HEK293T (cell line): ENCODE measurements at regions not wholly inside any gene's neighbourhood (a gene's known extent, or its start where the extent isn't known, plus 50 kb on each side); places are given as distances from the start of the nearest gene placed in this dataset.

Experiments
- CTCF ChIA-PET: fragments of 350-600 bp; formaldehyde crosslinking; extraction: SDS; loops from one replicate; lab custom pipeline; 2021; ENCODE audit warnings: antibody characterized with exemption, inconsistent platforms; lab: Yijun Ruan, JAX
- POLR2A ChIA-PET: fragments of 350-600 bp; formaldehyde crosslinking; extraction: SDS; loops from one replicate; lab custom pipeline; 2020; ENCODE audit warnings: antibody characterized with exemption, inconsistent platforms; lab: Yijun Ruan, JAX
- DNase-seq: peaks from one replicate; pipeline ENCODE4 v3.0.0; 2012; ENCODE audit warnings: mixed read lengths; ENCODE audit errors: extremely low spot score
- ARNT ChIP-seq: fragments of 450-650 bp; IDR thresholded peaks from 2 replicates; pipeline ENCODE4 v1.6.1; 2017; ENCODE audit warnings: mild to moderate bottlenecking
- BHLHE40 ChIP-seq: fragments of 450-650 bp; IDR thresholded peaks from 2 replicates; pipeline ENCODE4 v1.6.1; 2016; ENCODE audit warnings: mild to moderate bottlenecking, moderate library complexity, borderline replicate concordance
- CTBP1 ChIP-seq: fragments of 450-650 bp; IDR thresholded peaks from 2 replicates; pipeline ENCODE4 v1.6.1; 2016; ENCODE audit warnings: borderline replicate concordance
- ELF4 ChIP-seq: fragments of 450-650 bp; IDR thresholded peaks from 2 replicates; pipeline ENCODE4 v1.6.1; 2017; ENCODE audit warnings: antibody characterized with exemption
- FOXA1 ChIP-seq: fragments of 450-650 bp; IDR thresholded peaks from 2 replicates; pipeline ENCODE4 v1.6.1; 2016; ENCODE audit warnings: mild to moderate bottlenecking
- FOXK2 ChIP-seq: fragments of 450-650 bp; IDR thresholded peaks from 2 replicates; pipeline ENCODE4 v1.6.1; 2016; ENCODE audit warnings: mild to moderate bottlenecking
- FOXM1 ChIP-seq: fragments of 450-650 bp; IDR thresholded peaks from 2 replicates; pipeline ENCODE4 v1.6.1; 2017; ENCODE audit warnings: mild to moderate bottlenecking, borderline replicate concordance
- HDGF ChIP-seq: fragments of 450-650 bp; IDR thresholded peaks from 2 replicates; pipeline ENCODE4 v1.6.1; 2017; ENCODE audit warnings: antibody characterized with exemption, borderline replicate concordance
- L3MBTL2 ChIP-seq: fragments of 450-650 bp; conservative IDR thresholded peaks from 2 replicates; pipeline ENCODE4 v1.6.1; 2016; ENCODE audit warnings: mild to moderate bottlenecking
- LEF1 ChIP-seq: fragments of 450-650 bp; IDR thresholded peaks from 2 replicates; pipeline ENCODE4 v1.6.1; 2017; ENCODE audit warnings: mild to moderate bottlenecking, borderline replicate concordance
- NFRKB ChIP-seq: fragments of 450-650 bp; IDR thresholded peaks from 2 replicates; pipeline ENCODE4 v1.6.1; 2016; ENCODE audit warnings: mild to moderate bottlenecking, moderate library complexity
- SP1 ChIP-seq: fragments of 450-650 bp; IDR thresholded peaks from 2 replicates; pipeline ENCODE4 v1.6.1; 2017
- SUZ12 ChIP-seq: fragments of 450-650 bp; IDR thresholded peaks from 2 replicates; pipeline ENCODE4 v1.6.1; 2016; ENCODE audit warnings: mild to moderate bottlenecking
- TARDBP ChIP-seq: fragments of 450-650 bp; IDR thresholded peaks from 2 replicates; pipeline ENCODE4 v1.6.1; 2016
- ZNF384 ChIP-seq: fragments of 450-650 bp; IDR thresholded peaks from 2 replicates; pipeline ENCODE4 v1.6.1; 2016
- TF ChIP-seq, protein P1 (sequence below): fragments of 450-650 bp; IDR thresholded peaks from 2 replicates; pipeline ENCODE4 v1.6.1; 2016

DNA sequence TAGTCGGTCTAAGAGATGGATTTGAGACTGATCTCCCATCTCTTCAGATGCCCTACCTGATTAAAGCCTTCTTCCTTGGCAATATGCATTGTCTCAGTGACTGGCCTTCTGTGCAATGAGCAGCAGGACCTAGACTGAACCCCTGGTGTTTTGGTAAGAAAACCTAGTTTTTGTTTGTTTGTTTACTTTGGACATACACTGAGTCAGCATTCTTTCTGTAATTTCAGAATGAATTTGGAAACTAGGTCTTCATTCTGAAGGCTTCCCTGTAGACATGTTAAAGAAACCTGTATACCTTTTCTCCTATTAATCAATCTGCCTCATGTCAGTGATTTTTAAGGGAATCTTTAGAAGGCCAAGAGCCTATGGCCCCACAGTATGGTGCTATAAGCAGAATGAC is 597.5 kb upstream of the HTR2C start:
- no peak for DNase-seq
- TF ChIP-seq SP1 (no peak), SUZ12 (no peak), ELF4 (no peak), FOXK2 (no peak), ARNT (no peak), FOXM1 (no peak)
- TF ChIP-seq, protein P1, sequence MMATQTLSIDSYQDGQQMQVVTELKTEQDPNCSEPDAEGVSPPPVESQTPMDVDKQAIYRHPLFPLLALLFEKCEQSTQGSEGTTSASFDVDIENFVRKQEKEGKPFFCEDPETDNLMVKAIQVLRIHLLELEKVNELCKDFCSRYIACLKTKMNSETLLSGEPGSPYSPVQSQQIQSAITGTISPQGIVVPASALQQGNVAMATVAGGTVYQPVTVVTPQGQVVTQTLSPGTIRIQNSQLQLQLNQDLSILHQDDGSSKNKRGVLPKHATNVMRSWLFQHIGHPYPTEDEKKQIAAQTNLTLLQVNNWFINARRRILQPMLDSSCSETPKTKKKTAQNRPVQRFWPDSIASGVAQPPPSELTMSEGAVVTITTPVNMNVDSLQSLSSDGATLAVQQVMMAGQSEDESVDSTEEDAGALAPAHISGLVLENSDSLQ: no peak
- CTCF ChIA-PET: no interaction called here
- POLR2A ChIA-PET: no interaction called here

DNA sequence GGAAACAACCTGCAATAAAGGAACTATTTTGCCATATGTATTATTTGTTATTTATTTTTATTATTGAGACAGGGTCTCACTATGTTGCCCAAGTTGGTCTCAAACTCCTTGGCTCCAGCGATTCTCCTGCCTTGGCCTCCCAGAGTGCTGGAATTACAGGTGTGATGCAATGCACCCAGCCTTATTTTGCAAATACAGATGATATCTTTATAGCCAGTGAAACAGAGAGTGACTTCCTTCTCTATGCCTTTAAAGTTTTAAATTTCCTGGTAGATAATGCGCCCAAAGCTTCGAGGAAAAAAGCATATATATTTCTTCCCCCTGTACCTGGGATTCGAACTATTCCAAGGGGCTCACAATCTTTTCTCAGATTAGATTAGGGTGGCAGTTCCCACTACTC is 601.1 kb upstream of the HTR2C start:
- TF ChIP-seq HDGF: no peak
- no peak for TF ChIP-seq BHLHE40
- no peak for TF ChIP-seq FOXM1
- no peak for TF ChIP-seq NFRKB
- TF ChIP-seq SP1: no peak
- TF ChIP-seq ZNF384: no peak
- no peak for TF ChIP-seq TARDBP
- no peak for TF ChIP-seq L3MBTL2
- POLR2A ChIA-PET: no interaction called here
- DNase-seq: no peak
- CTCF ChIA-PET: no interaction called here

DNA sequence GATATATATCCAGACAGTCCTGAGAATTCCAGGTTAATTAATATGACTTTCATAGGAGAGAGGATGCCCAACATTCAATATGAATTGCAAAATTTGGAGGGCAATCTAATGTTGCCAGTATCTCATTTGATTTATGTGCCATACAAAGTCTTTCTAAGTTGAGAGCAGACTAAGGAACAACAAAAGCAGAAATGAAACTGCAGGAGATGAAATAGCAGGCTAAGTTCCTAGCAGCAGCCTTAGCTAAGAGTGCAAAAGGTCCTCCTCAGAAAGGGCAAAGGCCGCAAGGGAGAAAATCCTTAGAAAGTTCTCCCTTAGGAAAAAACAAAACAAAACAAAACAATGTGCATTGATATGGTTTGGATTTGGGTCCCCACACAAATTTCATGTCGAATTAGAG is 602.9 kb upstream of the HTR2C start:
- POLR2A ChIA-PET: no interaction called here
- TF ChIP-seq FOXA1: no peak
- TF ChIP-seq ZNF384: no peak
- no peak for TF ChIP-seq ELF4
- no peak for TF ChIP-seq CTBP1
- TF ChIP-seq FOXK2: no peak
- TF ChIP-seq NFRKB: no peak
- TF ChIP-seq SP1: no peak
- no peak for TF ChIP-seq SUZ12
- CTCF ChIA-PET: no interaction called here
- no peak for DNase-seq

DNA sequence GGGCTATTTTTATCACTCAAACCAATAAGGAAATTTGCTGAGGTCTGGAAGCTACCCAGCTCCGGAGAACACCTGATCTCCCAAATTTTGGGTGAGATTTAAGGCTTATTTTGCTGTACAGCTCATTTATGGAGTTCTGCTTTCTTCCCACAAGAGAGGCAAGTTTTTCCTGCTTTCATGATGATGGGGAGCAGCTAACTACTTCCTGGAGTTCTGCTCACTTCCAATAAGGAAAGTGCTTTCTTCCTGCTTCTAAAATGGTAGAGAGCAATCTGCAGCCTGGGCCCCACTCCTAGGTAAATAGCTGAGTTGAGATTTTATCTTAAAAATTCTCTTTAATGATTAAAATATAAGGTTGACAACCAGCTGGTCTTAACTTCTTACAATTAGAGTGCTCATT is 606.0 kb upstream of the HTR2C start:
- TF ChIP-seq SUZ12 (no peak), CTBP1 (no peak), NFRKB (no peak), FOXK2 (no peak), FOXA1 (no peak), ELF4 (no peak), ARNT (no peak), ZNF384 (no peak), FOXM1 (no peak), SP1 (no peak), TARDBP (no peak), LEF1 (no peak), L3MBTL2 (no peak), HDGF (no peak), BHLHE40 (no peak)
- TF ChIP-seq, protein P1: no peak
- ChIA-PET POLR2A (no interaction called here), CTCF (no interaction called here)
- DNase-seq: no peak

DNA sequence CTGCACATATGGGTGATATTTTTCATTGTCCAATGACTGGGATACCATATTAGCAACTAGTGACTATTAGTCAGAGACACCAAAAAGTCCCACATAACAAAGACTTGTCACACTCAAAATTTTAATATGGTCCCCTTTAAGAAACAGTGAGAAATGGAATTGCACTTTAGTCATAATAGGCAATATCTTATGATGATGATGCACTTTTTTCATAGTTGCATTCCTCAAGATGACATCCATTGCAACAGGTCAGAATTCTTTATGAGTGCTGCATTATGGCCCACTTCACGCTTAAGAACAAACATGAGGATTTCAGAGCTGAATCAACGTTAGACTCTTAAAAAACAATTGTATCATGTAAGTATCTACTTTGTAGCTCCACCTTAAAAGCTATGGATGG is 608.4 kb upstream of the HTR2C start:
- CTCF ChIA-PET: no interaction called here
- POLR2A ChIA-PET: no interaction called here
- DNase-seq: no peak
- TF ChIP-seq FOXM1 (no peak), SP1 (no peak), CTBP1 (no peak), TARDBP (no peak), HDGF (no peak), BHLHE40 (no peak), ELF4 (no peak), L3MBTL2 (no peak), NFRKB (no peak), FOXK2 (no peak), FOXA1 (no peak), ZNF384 (no peak), LEF1 (no peak), SUZ12 (no peak), ARNT (no peak)
- TF ChIP-seq, protein P1: no peak

DNA sequence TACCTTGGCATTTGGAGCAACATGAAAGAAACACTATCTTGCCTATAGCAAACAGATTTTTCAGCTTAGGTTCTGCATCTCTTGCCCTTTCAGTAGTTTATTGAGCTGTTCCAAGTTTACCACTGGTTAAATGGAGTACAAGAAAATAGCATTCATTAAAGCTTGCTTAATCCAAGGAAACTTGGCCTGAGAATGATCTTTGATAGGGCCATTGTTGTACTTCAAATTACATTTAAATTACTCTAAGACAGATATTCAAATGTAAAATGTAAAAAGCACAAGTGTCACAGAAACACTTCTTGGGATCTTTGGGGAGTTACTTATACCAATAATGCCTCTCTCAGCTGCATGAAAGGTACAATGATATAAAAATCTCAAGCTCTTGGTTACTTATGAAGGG is 609.0 kb upstream of the HTR2C start:
- ChIA-PET CTCF (no interaction called here), POLR2A (no interaction called here)
- no peak for DNase-seq
- TF ChIP-seq FOXA1 (no peak), HDGF (no peak), NFRKB (no peak), ZNF384 (no peak), CTBP1 (no peak), L3MBTL2 (no peak)
- TF ChIP-seq, protein P1: no peak
